Adrenal gland (tissue), 5 donors: ENCODE measurements at regions not wholly inside any gene's neighbourhood (a gene's known extent, or its start where the extent isn't known, plus 50 kb on each side); places are given as distances from the start of the nearest gene placed in this dataset.

ENCODE experiments used
- POLR2A ChIP-seq, 2 donors: fragments of 450-650 bp; IDR thresholded peaks; one replicate each; pipeline ENCODE4 v1.6.1; 2017; ENCODE audit warnings: antibody characterized with exemption in 2 of 2, mild to moderate bottlenecking in 2 of 2, moderate library complexity in 1 of 2
- TF ChIP-seq, protein P1 (sequence below), 6 experiments: fragments of 450-650 bp in 4 of 6; fragments of 200-600 bp in 2 of 6; sonication (generic) in 1 of 6; IDR thresholded peaks; 1 replicate in 5 of 6; 2 replicates in 1 of 6; pipeline versions ENCODE4 v1.5.1 to v1.8.0; 2016 to 2021; ENCODE audit warnings: antibody characterized with exemption in 6 of 6, mild to moderate bottlenecking in 2 of 6, moderate library complexity in 1 of 6
- donor health status: DM: no; HTN: no; CAD: no.

DNA sequence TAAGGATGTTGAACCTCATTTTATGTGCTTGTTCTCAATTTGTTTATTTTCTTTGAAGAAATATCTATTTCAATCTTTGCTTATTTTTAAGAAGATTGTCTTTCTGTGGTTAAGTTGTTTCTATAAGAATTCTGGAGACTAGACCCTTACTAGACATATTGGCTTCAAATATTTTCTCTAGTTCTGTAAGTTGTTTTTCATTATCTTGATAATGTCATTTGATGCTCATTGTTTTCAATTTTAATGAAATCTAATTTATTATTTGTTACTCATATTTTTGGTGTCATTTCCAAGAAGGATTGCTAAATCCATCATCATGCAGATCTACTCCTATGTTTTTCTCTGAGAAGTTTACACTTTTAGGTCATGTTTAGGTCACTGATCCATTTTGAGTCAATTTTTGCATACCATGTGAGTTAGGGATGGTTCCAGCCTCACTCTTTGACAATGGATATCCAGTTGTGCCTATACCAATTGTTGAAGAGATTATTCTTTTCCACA is 874.8 kb upstream of the SLITRK6 start:
- TF ChIP-seq, protein P1, sequence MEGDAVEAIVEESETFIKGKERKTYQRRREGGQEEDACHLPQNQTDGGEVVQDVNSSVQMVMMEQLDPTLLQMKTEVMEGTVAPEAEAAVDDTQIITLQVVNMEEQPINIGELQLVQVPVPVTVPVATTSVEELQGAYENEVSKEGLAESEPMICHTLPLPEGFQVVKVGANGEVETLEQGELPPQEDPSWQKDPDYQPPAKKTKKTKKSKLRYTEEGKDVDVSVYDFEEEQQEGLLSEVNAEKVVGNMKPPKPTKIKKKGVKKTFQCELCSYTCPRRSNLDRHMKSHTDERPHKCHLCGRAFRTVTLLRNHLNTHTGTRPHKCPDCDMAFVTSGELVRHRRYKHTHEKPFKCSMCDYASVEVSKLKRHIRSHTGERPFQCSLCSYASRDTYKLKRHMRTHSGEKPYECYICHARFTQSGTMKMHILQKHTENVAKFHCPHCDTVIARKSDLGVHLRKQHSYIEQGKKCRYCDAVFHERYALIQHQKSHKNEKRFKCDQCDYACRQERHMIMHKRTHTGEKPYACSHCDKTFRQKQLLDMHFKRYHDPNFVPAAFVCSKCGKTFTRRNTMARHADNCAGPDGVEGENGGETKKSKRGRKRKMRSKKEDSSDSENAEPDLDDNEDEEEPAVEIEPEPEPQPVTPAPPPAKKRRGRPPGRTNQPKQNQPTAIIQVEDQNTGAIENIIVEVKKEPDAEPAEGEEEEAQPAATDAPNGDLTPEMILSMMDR (IDR thresholded peaks at IDR 0.05): no peak
- TF ChIP-seq POLR2A (IDR thresholded peaks at IDR 0.05): no peak
